ENCODE measurements at regions not wholly inside any gene's neighbourhood (a gene's known extent, or its start where the extent isn't known, plus 50 kb on each side); places are given as distances from the start of the nearest gene placed in this dataset.

DNA sequence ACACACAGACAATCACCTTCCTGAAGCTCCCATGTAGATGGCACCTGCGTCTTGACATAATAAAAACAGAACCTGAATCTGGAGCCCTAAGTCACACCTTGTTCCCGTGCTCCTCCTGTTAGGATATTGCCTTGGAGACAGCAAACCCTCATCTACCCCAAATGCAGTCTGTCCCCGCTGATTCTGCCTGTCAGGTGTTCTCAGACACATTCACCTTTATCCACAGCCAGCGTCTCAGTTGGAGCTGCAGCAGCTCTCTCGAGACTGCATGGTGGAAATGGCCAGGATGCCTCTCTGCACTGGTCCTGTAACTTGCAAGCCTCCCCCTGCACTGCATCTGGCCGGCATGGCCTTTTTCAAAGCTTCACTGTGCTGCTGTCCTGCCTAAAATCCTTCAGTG, 218.0 kb upstream of the ZNF32 start:
- TF ChIP-seq, protein P1, sequence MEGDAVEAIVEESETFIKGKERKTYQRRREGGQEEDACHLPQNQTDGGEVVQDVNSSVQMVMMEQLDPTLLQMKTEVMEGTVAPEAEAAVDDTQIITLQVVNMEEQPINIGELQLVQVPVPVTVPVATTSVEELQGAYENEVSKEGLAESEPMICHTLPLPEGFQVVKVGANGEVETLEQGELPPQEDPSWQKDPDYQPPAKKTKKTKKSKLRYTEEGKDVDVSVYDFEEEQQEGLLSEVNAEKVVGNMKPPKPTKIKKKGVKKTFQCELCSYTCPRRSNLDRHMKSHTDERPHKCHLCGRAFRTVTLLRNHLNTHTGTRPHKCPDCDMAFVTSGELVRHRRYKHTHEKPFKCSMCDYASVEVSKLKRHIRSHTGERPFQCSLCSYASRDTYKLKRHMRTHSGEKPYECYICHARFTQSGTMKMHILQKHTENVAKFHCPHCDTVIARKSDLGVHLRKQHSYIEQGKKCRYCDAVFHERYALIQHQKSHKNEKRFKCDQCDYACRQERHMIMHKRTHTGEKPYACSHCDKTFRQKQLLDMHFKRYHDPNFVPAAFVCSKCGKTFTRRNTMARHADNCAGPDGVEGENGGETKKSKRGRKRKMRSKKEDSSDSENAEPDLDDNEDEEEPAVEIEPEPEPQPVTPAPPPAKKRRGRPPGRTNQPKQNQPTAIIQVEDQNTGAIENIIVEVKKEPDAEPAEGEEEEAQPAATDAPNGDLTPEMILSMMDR (conservative IDR thresholded peaks at IDR 0.05), result no peak
- no peak for TF ChIP-seq ZFX (IDR thresholded peaks at IDR 0.05)
